ENCODE measurements at regions not wholly inside any gene's neighbourhood (a gene's known extent, or its start where the extent isn't known, plus 50 kb on each side); places are given as distances from the start of the nearest gene placed in this dataset.
A peak's percentile ranks its signal among the peaks of the same experiment; 100 is the strongest.

- H3K4me1 ChIP-seq (replicated peaks in 1 of 2): peaks cover 0 to 4% of the 10 kb centered on the region in 2 donors
- TF ChIP-seq CTCF (IDR thresholded peaks at IDR 0.05) (no peak), POLR2A (IDR thresholded peaks at IDR 0.05) (no peak)
- WGBS, 4 donors: 62 to 85% (median 73%) methylated on average over 2 of the region's 2 CpGs
- H3K27me3 ChIP-seq: no peaks in the 10 kb centered on the region
- H3K36me3 ChIP-seq (replicated peaks in 1 of 2): no peaks in the 10 kb centered on the region
- H3K27ac ChIP-seq: no peak overlapping the region
- DNase-seq: no peak
- H3K4me3 ChIP-seq: no peak overlapping the region
- H3K9me3 ChIP-seq (replicated peaks in 1 of 3): no peaks in the 10 kb centered on the region
- intact Hi-C loops (cut with DNase I): no loop called here
These were observed 187.2 kb downstream of the FGFR2 start for GRCh38 chr10:121411004-121411403.

- H3K4me3 ChIP-seq: no peak overlapping the region
- intact Hi-C loops (cut with DNase I): no loop called here
- TF ChIP-seq CTCF (IDR thresholded peaks at IDR 0.05): no peak
- no peak for TF ChIP-seq POLR2A (IDR thresholded peaks at IDR 0.05)
- H3K27me3 ChIP-seq: no peaks in the 10 kb centered on the region
- no peak for DNase-seq
- peaks cover 0 to 9% of the 10 kb centered on the region in 2 donors for H3K4me1 ChIP-seq (replicated peaks in 1 of 2)
- H3K27ac ChIP-seq: no peak overlapping the region
- H3K9me3 ChIP-seq (replicated peaks in 1 of 3): no peaks in the 10 kb centered on the region
- H3K36me3 ChIP-seq (replicated peaks in 1 of 2): no peaks in the 10 kb centered on the region
- WGBS, 4 donors: 69 to 76% (median 74%) methylated on average over 5 of the region's 5 CpGs
These were observed 184.3 kb downstream of the FGFR2 start for GRCh38 chr10:121413951-121414350.

GRCh38 chr10:121414366-121415062, 183.7 kb downstream of the FGFR2 start:
- Histone ChIP-seq H3K9me3 (replicated peaks in 1 of 3) (no peaks in the 10 kb centered on the region), H3K4me1 (replicated peaks in 1 of 2) (peaks cover 0 to 9% of the 10 kb centered on the region in 2 donors), H3K27me3 (no peaks in the 10 kb centered on the region), H3K27ac (no peak overlapping the region), H3K4me3 (no peak overlapping the region), H3K36me3 (replicated peaks in 1 of 2) (no peaks in the 10 kb centered on the region)
- intact Hi-C loops (cut with DNase I): no loop called here
- 91 to 100% (median 95%) methylated on average over 1 of the region's 1 CpG; no CpG with 5 or more reads in 1 of the 4 donors for WGBS, 4 donors
- peak in 2 of 7 donors; percentile 22 to 24 for DNase-seq
- TF ChIP-seq CTCF (IDR thresholded peaks at IDR 0.05) (no peak), POLR2A (IDR thresholded peaks at IDR 0.05) (no peak)

- TF ChIP-seq POLR2A (IDR thresholded peaks at IDR 0.05): no peak
- no peak for TF ChIP-seq CTCF (IDR thresholded peaks at IDR 0.05)
- Histone ChIP-seq H3K4me3 (no peak overlapping the region), H3K27me3 (no peaks in the 10 kb centered on the region), H3K9me3 (replicated peaks in 1 of 3) (no peaks in the 10 kb centered on the region), H3K36me3 (replicated peaks in 1 of 2) (no peaks in the 10 kb centered on the region), H3K4me1 (replicated peaks in 1 of 2) (peaks cover 0 to 9% of the 10 kb centered on the region in 2 donors), H3K27ac (no peak overlapping the region)
- DNase-seq: no peak
- intact Hi-C loops (cut with DNase I): no loop called here
- WGBS, 4 donors: 50 to 67% (median 64%) methylated on average over 1 of the region's 1 CpG
These were observed 183.2 kb downstream of the FGFR2 start for GRCh38 chr10:121415063-121415399.
